Mesendoderm (in vitro differentiated cells): ENCODE measurements at regions not wholly inside any gene's neighbourhood (a gene's known extent, or its start where the extent isn't known, plus 50 kb on each side); places are given as distances from the start of the nearest gene placed in this dataset.
A peak's percentile ranks its signal among the peaks of the same experiment; 100 is the strongest.

Experiments
- DNase-seq: peaks from one replicate; pipeline ENCODE4 v3.0.0; 2013
- H2AK5ac ChIP-seq: 2 replicates; pipeline ENCODE4 v1.6.1; 2013; ENCODE audit warnings: low read length, inconsistent platforms
- H2BK120ac ChIP-seq: 2 replicates; pipeline ENCODE4 v1.6.1; 2013; ENCODE audit warnings: low read depth, mild to moderate bottlenecking, low read length, moderate library complexity, mixed read lengths
- H2BK15ac ChIP-seq: replicated peaks from 2 replicates; pipeline ENCODE4 v1.6.1; 2013; ENCODE audit warnings: low read depth, mild to moderate bottlenecking, moderate library complexity
- H2BK5ac ChIP-seq: 2 replicates; pipeline ENCODE4 v1.6.1; 2013; ENCODE audit warnings: low read length, inconsistent platforms
- H3K18ac ChIP-seq: 2 replicates; pipeline ENCODE4 v1.6.1; 2013; ENCODE audit warnings: mild to moderate bottlenecking, low read length, mixed read lengths
- H3K23ac ChIP-seq: one replicate; pipeline ENCODE4 v1.6.1; 2013; ENCODE audit warnings: low read length
- H3K27ac ChIP-seq: 2 replicates; pipeline ENCODE4 v1.5.1; 2013; ENCODE audit warnings: low read depth, mild to moderate bottlenecking, inconsistent platforms, low read length, moderate library complexity
- H3K27me3 ChIP-seq: 2 replicates; pipeline ENCODE4 v1.6.1; 2013; ENCODE audit warnings: low read length, control low read depth, mild to moderate bottlenecking, inconsistent platforms; ENCODE audit not compliant: insufficient read depth, poor library complexity
- H3K36me3 ChIP-seq: 2 replicates; pipeline ENCODE4 v1.6.1; 2013; ENCODE audit warnings: low read length, inconsistent platforms; ENCODE audit not compliant: control insufficient read depth, insufficient read depth
- H3K4ac ChIP-seq: one replicate; pipeline ENCODE4 v1.6.1; 2013; ENCODE audit warnings: low read depth, mild to moderate bottlenecking, low read length, moderate library complexity
- H3K4me1 ChIP-seq: 2 replicates; pipeline ENCODE4 v1.6.1; 2013; ENCODE audit warnings: low read depth, low read length, inconsistent platforms; ENCODE audit not compliant: control insufficient read depth
- H3K4me2 ChIP-seq: 2 replicates; pipeline ENCODE4 v1.6.1; 2013; ENCODE audit warnings: low read length
- H3K4me3 ChIP-seq: 2 replicates; pipeline ENCODE4 v1.5.1; 2013; ENCODE audit warnings: mild to moderate bottlenecking, low read length
- H3K56ac ChIP-seq: one replicate; pipeline ENCODE4 v1.6.1; 2013; ENCODE audit warnings: low read length
- H3K79me1 ChIP-seq: 2 replicates; pipeline ENCODE4 v1.6.1; 2013; ENCODE audit warnings: low read length, inconsistent platforms
- H3K79me2 ChIP-seq: 2 replicates; pipeline ENCODE4 v1.6.1; 2013; ENCODE audit warnings: mild to moderate bottlenecking, low read length; ENCODE audit not compliant: control insufficient read depth, insufficient read depth
- H3K9ac ChIP-seq: 2 replicates; pipeline ENCODE4 v1.6.1; 2013; ENCODE audit warnings: low read length, inconsistent platforms
- H4K5ac ChIP-seq: one replicate; pipeline ENCODE4 v1.6.1; 2013; ENCODE audit warnings: low read length
- H4K8ac ChIP-seq: one replicate; pipeline ENCODE4 v1.6.1; 2013; ENCODE audit warnings: low read depth, mild to moderate bottlenecking, control low read depth, low read length, moderate library complexity
- WGBS: extraction: QIAGEN DNeasy Blood & Tissue Kit; methylation state at CpG from one replicate; pipeline ENCODE4 v1.1.7; 2013; ENCODE audit warnings: low lambda C conversion rate, missing lambda C conversion rate; ENCODE audit not compliant: insufficient coverage; ENCODE audit errors: extremely low coverage; 5-methylcytosine and 5-hydroxymethylcytosine counted together

DNA sequence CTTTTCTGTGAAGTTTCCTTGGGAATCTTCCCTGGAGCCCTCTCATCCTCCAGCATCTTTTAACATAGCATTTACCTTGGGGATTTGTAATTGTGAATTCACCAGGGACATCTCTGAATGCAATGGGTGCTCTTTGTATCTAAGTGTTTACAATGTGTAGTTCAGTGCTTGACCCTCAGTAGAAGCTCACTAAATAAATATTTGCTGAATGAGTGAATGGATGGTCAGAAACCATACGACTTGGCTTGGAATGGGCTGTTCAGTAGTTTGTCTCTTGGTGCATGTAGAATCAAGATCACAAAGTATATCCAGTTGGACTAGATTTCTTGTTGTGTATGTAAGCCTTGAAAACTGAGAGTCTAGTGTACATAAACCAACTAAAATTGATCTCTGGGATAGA, 81.8 kb upstream of the MEF2C start:
- no CpG with 5 or more reads among the region's 1 CpG for WGBS
- Histone ChIP-seq H3K4me2 (no peak overlapping the region), H3K27me3 (no peaks in the 10 kb centered on the region), H3K36me3 (no peaks in the 10 kb centered on the region), H3K4me1 (no peaks in the 10 kb centered on the region), H2BK5ac (no peak overlapping the region), H3K27ac (no peak overlapping the region), H3K56ac (no peak overlapping the region), H4K5ac (no peak overlapping the region), H2AK5ac (no peak overlapping the region), H2BK15ac (no peak overlapping the region), H3K18ac (no peak overlapping the region), H2BK120ac (no peak overlapping the region), H3K4me3 (no peak overlapping the region), H3K9ac (no peak overlapping the region), H4K8ac (no peak overlapping the region), H3K4ac (no peak overlapping the region), H3K79me1 (no peaks in the 10 kb centered on the region), H3K79me2 (no peaks in the 10 kb centered on the region), H3K23ac (no peak overlapping the region)
- no peak for DNase-seq

DNA sequence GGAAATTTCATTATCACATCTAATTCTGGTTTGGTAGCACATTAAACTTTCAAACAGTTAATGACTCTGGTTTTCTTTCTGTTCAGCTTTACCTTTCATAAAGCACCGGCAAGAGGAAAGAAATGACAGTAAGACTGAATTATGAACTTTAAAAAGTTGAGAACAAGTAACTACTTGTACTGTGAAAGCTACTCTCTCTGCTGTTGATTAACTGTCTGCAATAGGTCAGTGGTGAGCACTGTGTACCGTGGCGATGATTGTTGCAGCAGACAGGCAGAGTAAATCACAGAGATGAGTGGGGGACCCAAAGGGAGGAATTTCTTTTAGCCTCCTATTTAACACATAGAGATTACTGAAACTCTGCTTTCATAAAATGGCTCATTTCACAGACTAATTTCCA, 74.0 kb upstream of the MEF2C start:
- WGBS: no CpG with 5 or more reads among the region's 3 CpGs
- H2BK15ac ChIP-seq: no peak overlapping the region
- H3K4me1 ChIP-seq: no peaks in the 10 kb centered on the region
- no peaks in the 10 kb centered on the region for H3K27me3 ChIP-seq
- no peak overlapping the region for H2BK5ac ChIP-seq
- H3K36me3 ChIP-seq: no peaks in the 10 kb centered on the region
- H3K9ac ChIP-seq: no peak overlapping the region
- no peak overlapping the region for H4K5ac ChIP-seq
- H3K4ac ChIP-seq: no peak overlapping the region
- H3K79me2 ChIP-seq: no peaks in the 10 kb centered on the region
- H2BK120ac ChIP-seq: no peak overlapping the region
- no peak overlapping the region for H3K56ac ChIP-seq
- no peak overlapping the region for H4K8ac ChIP-seq
- no peak overlapping the region for H3K18ac ChIP-seq
- no peak overlapping the region for H3K27ac ChIP-seq
- H3K4me3 ChIP-seq: no peak overlapping the region
- H3K4me2 ChIP-seq: no peak overlapping the region
- no peaks in the 10 kb centered on the region for H3K79me1 ChIP-seq
- H2AK5ac ChIP-seq: no peak overlapping the region
- no peak overlapping the region for H3K23ac ChIP-seq
- no peak for DNase-seq

DNA sequence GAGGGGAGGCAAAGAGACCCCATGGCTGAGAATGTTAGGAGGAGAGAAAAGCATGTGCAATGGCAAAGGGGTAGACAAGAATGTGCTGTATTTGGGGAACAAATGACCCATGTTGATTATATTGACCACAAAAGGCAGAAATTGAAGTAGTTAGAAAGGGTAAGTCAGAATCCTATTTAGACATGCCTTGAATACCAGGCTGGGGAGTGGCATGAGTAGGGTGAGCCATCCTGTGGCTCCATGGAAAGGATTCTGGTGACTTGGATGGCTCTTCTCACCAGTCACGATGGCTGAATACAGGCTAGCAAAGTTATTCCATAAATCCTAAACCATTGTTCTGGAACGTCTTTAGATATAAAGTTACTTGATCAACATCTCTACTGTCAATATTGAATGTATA, 73.4 kb upstream of the MEF2C start:
- peak; percentile 20 for DNase-seq

DNA sequence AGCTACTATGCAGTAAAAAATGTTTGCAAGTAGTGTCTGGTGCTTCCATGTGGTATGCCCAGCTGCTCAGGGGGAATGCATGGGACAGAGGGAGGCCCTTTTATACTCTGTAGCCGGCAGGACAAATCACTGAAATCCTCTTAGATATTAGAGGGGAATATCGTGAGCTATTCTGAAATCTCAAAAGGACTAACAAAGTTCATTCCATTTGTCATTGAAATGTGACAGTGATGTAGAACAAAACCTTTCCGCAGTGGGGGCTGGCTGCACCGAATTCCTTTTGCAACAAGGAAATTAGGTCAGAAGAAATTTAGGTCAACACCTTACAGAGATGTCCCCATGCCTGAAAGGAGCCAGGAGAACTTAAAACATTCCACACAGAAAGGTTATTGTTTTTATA, 72.4 kb upstream of the MEF2C start:
- no peak overlapping the region for H4K8ac ChIP-seq
- no peak overlapping the region for H3K18ac ChIP-seq
- H2AK5ac ChIP-seq: no peak overlapping the region
- no peaks in the 10 kb centered on the region for H3K36me3 ChIP-seq
- no CpG with 5 or more reads among the region's 4 CpGs for WGBS
- H4K5ac ChIP-seq: no peak overlapping the region
- H3K9ac ChIP-seq: no peak overlapping the region
- H3K27ac ChIP-seq: no peak overlapping the region
- H2BK5ac ChIP-seq: no peak overlapping the region
- no peak overlapping the region for H3K4ac ChIP-seq
- no peaks in the 10 kb centered on the region for H3K4me1 ChIP-seq
- no peak overlapping the region for H3K4me2 ChIP-seq
- no peak overlapping the region for H2BK120ac ChIP-seq
- no peak overlapping the region for H3K23ac ChIP-seq
- no peak overlapping the region for H2BK15ac ChIP-seq
- no peaks in the 10 kb centered on the region for H3K79me2 ChIP-seq
- no peaks in the 10 kb centered on the region for H3K79me1 ChIP-seq
- H3K56ac ChIP-seq: no peak overlapping the region
- no peaks in the 10 kb centered on the region for H3K27me3 ChIP-seq
- no peak for DNase-seq
- no peak overlapping the region for H3K4me3 ChIP-seq

More for the DNA sequence above, 73.4 kb upstream of the MEF2C start:
- H3K4ac ChIP-seq: no peak overlapping the region
- H3K56ac ChIP-seq: no peak overlapping the region
- H2AK5ac ChIP-seq: no peak overlapping the region
- no peak overlapping the region for H4K8ac ChIP-seq
- H3K4me2 ChIP-seq: no peak overlapping the region
- no peak overlapping the region for H3K23ac ChIP-seq
- H3K18ac ChIP-seq: no peak overlapping the region
- no peak overlapping the region for H2BK120ac ChIP-seq
- no peak overlapping the region for H2BK5ac ChIP-seq
- WGBS: no CpG with 5 or more reads among the region's 2 CpGs
- H3K79me2 ChIP-seq: no peaks in the 10 kb centered on the region
- H3K9ac ChIP-seq: no peak overlapping the region
- H4K5ac ChIP-seq: no peak overlapping the region
- H3K4me3 ChIP-seq: no peak overlapping the region
- H3K27ac ChIP-seq: no peak overlapping the region
- H3K36me3 ChIP-seq: no peaks in the 10 kb centered on the region
- no peaks in the 10 kb centered on the region for H3K4me1 ChIP-seq
- H2BK15ac ChIP-seq: no peak overlapping the region
- no peaks in the 10 kb centered on the region for H3K79me1 ChIP-seq
- no peaks in the 10 kb centered on the region for H3K27me3 ChIP-seq

DNA sequence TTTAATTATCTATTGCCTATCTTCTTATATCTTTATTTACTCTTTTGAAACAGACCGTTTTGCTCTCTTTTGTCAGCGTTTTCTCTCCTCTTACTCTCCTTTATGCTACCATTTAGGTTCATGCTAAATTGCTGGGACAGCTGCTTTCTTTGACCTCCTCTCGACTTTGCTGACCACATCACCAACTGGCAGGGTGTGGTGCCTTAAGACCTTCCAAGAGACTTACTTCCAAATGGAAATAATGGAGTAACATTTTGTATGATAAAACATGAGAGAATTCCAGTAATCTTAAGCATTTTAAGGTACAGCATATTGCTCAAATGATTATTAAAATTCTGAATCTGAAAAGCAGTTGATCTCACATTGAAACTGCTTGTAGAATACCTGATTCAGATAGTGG, 71.5 kb upstream of the MEF2C start:
- H3K27me3 ChIP-seq: no peaks in the 10 kb centered on the region
- no peak overlapping the region for H2AK5ac ChIP-seq
- no peak overlapping the region for H3K56ac ChIP-seq
- H3K4ac ChIP-seq: no peak overlapping the region
- no peak overlapping the region for H3K4me2 ChIP-seq
- WGBS: no CpG with 5 or more reads among the region's 3 CpGs
- H3K23ac ChIP-seq: no peak overlapping the region
- H3K4me1 ChIP-seq: no peaks in the 10 kb centered on the region
- no peak overlapping the region for H3K18ac ChIP-seq
- H3K79me1 ChIP-seq: no peaks in the 10 kb centered on the region
- no peak overlapping the region for H2BK5ac ChIP-seq
- H4K8ac ChIP-seq: no peak overlapping the region
- H2BK15ac ChIP-seq: no peak overlapping the region
- no peaks in the 10 kb centered on the region for H3K36me3 ChIP-seq
- no peak overlapping the region for H3K4me3 ChIP-seq
- H3K79me2 ChIP-seq: no peaks in the 10 kb centered on the region
- no peak overlapping the region for H2BK120ac ChIP-seq
- no peak for DNase-seq
- no peak overlapping the region for H3K27ac ChIP-seq
- H3K9ac ChIP-seq: no peak overlapping the region
- H4K5ac ChIP-seq: no peak overlapping the region

DNA sequence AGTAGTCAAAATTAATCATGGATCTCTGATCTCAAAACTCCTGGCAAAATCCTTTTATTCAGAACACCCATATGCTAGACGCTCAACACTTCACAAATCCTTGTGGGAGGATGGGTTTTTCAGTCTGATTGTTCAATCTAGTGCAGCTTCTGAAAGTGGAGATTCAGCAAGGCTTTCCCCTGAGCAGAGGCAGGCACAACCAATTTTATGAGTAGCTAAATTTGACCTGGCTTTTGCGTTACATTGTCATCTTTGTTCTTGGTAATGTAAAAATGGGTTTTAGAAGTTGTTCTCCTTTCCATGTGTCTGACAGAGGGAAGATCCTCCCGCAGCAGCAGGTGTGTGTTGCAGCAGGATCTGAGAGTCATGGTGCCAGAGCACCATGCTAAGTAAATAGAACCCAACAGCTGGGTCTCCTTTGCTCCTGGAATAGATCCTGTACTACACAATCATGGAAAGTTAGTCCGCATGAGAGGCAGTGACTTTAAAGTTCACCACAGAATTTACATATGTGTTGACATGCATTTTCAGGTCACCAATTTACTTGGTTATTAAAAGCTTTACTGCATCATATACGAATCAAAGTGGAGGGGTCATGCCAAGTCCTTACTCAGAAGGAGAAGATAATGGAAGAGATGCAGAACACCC, 70.1 kb upstream of the MEF2C start:
- Histone ChIP-seq H4K5ac (no peak overlapping the region), H3K4me3 (no peak overlapping the region), H3K79me1 (no peaks in the 10 kb centered on the region), H2BK5ac (no peak overlapping the region), H3K4me2 (no peak overlapping the region), H2BK120ac (no peak overlapping the region), H3K27me3 (no peaks in the 10 kb centered on the region), H3K18ac (no peak overlapping the region), H2BK15ac (no peak overlapping the region), H3K56ac (no peak overlapping the region), H2AK5ac (no peak overlapping the region), H3K9ac (no peak overlapping the region), H3K79me2 (no peaks in the 10 kb centered on the region), H3K36me3 (no peaks in the 10 kb centered on the region), H3K4ac (no peak overlapping the region), H3K23ac (no peak overlapping the region), H3K27ac (no peak overlapping the region), H3K4me1 (no peaks in the 10 kb centered on the region), H4K8ac (no peak overlapping the region)
- DNase-seq: no peak
- WGBS: no CpG with 5 or more reads among the region's 5 CpGs
